ENCODE measurements at regions not wholly inside any gene's neighbourhood (a gene's known extent, or its start where the extent isn't known, plus 50 kb on each side); places are given as distances from the start of the nearest gene placed in this dataset.

DNA sequence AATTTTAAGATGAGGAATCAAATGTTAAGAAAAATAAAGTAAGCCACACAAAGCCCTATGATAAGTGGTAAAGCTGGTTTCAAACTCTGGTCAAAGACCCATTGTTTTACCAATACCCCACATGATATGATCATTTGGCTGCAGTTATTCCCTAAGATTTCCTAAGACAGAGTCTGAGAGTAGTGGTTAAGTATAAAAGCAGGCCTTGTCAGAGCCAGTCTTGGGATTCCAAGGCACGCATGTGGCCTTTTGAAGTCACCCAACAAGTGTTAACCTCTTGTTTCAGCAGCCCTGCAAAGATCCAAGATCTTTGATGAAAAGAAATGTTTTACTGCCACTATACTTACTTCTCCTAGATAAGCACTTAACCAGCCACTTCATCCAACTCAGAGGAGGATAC lies 159.2 kb downstream of the SIPA1L2 start:
- DNase-seq, result no peak
- Mint-ChIP-seq H3K36me3 (no peaks in the 10 kb centered on the region), H3K4me3 (no peak overlapping the region), H3K27ac (no peak overlapping the region), H3K4me1 (peaks cover 18% of the 10 kb centered on the region), H3K27me3 (no peaks in the 10 kb centered on the region), H3K9me3 (peaks cover 2% of the 10 kb centered on the region)
- CTCF ChIA-PET, result no interaction called here

DNA sequence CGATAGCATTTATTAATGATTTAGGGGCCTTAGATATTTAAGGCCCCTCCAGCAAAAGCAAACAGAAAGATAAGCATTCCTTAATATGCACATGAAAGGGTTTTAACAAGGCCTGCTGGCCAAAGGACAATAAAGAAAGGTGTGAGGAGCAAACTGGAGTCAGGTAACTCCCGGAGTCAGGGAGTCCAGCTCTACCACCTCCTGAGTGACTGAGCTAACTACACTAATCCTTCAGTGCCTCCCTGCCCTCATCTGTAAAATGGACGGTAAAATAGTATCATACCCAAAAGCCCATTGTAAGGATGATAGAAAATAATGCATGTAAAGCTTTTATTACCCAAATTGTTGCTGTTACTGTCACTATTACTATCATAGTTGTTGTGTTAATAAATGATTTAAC lies 161.7 kb downstream of the SIPA1L2 start:
- H3K27me3 Mint-ChIP-seq, result no peaks in the 10 kb centered on the region
- no peak for DNase-seq
- H3K4me1 Mint-ChIP-seq, result peaks cover 18% of the 10 kb centered on the region
- peaks cover 2% of the 10 kb centered on the region for H3K9me3 Mint-ChIP-seq
- no peak overlapping the region for H3K4me3 Mint-ChIP-seq
- CTCF ChIA-PET, result interaction anchor here (1.6 kb wide), 1 partner anchor 159 kb away, joined by 5 read pairs; no protein-coding TSS in a partner anchor
- no peaks in the 10 kb centered on the region for H3K36me3 Mint-ChIP-seq
- no peak overlapping the region for H3K27ac Mint-ChIP-seq

DNA sequence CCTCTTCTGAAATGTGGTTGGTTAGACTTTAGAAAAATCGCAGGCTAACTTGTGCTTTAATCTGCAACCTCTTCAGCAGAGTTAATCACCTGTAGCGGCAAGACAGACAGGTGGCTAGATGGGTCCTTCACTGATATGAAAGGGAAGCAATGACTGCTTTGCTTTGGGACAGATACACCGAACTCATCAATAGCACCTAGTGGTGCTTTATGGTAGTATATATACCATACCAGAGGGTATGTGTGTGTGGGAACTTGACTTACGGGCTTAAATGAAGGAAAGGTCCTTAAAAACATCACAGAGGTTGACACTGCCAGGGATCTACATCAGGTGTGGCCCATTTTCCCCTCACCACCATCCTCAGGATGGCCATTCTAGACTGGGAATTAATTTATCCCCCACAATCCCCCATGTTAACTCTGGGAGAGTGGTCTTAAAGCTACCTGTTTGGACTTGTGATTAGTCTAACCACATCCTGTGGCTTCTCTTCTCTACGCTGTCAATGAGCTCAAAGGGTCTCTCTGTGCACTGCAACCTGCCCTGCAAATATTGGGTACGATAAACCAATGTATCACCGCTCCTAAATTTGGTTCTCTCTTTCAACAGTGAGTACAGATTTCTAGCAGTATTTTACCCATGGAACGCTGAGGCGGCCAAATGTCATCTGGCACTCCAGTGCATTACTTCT lies 162.7 kb downstream of the SIPA1L2 start:
- CTCF ChIA-PET, result interaction anchor here (1.6 kb wide), 1 partner anchor 160 kb away, joined by 5 read pairs; no protein-coding TSS in a partner anchor
- H3K36me3 Mint-ChIP-seq, result no peaks in the 10 kb centered on the region
- DNase-seq, result no peak
- no peaks in the 10 kb centered on the region for H3K27me3 Mint-ChIP-seq
- no peak overlapping the region for H3K27ac Mint-ChIP-seq
- no peak overlapping the region for H3K4me3 Mint-ChIP-seq
- H3K4me1 Mint-ChIP-seq, result peaks cover 17% of the 10 kb centered on the region
- H3K9me3 Mint-ChIP-seq, result peaks cover 2% of the 10 kb centered on the region

DNA sequence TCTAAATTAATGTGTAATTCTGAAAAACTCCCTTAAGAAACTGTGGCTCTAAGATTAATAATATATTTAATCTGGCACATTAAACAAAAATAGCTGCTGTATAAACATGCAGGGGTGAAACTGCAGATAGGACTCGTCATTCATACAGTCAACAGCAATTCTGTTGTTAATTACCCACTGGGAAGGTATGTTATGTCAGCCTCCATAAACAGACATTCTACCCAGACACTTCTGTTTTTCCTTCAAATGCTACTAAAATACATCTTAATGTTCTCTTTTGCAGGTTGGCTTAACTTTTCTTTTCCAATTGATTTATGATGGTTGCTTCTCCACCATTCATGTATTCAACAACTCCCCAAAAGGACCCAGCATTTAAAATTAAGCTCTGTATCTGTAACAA lies 165.6 kb downstream of the SIPA1L2 start:
- Mint-ChIP-seq H3K9me3 (no peaks in the 10 kb centered on the region), H3K4me3 (no peak overlapping the region), H3K4me1 (peaks cover 4% of the 10 kb centered on the region), H3K36me3 (no peaks in the 10 kb centered on the region), H3K27me3 (peaks cover 4% of the 10 kb centered on the region), H3K27ac (no peak overlapping the region)
- DNase-seq, result no peak
- CTCF ChIA-PET, result no interaction called here

DNA sequence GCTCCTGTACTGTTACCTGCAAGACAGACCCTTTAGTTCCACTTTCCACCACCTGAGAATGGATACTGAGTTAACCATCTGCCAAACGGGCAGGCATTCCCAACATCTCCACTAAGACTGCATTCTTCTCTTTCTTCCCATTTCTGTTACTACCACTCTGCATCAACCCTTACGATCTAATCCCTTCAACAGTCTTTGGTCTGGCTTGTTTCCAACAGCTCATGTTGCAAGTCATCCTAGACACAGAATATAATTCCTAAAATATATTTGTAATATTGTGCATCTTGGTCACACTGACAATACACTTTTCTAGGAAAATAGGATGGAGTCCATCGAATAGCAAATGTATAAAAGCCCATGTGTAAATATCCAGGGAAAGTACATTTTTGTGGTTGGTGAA lies 166.7 kb downstream of the SIPA1L2 start:
- no peak for DNase-seq
- Mint-ChIP-seq H3K27ac (no peak overlapping the region), H3K36me3 (no peaks in the 10 kb centered on the region), H3K4me1 (peaks cover 4% of the 10 kb centered on the region), H3K27me3 (peaks cover 4% of the 10 kb centered on the region), H3K9me3 (no peaks in the 10 kb centered on the region), H3K4me3 (no peak overlapping the region)
- CTCF ChIA-PET, result no interaction called here

DNA sequence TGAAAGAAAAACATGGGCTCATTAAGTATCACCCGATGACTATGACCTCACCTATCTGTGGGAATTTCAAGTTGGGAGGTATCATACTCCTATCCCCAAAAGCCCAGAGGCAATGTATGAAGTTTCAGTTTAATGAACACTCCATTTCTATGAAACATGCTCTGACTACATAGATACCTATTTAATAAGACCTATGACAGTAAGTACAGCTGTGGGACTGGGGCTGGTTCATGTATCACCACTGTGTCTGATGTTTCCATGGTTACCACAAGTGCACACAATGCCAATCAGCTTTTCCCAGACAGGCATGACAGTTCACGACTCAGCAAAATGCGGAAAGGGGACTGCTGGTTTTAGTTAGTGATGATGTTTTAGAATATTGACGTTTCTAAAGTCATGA lies 167.7 kb downstream of the SIPA1L2 start:
- peaks cover 4% of the 10 kb centered on the region for H3K27me3 Mint-ChIP-seq
- H3K4me3 Mint-ChIP-seq, result no peak overlapping the region
- no peaks in the 10 kb centered on the region for H3K9me3 Mint-ChIP-seq

DNA sequence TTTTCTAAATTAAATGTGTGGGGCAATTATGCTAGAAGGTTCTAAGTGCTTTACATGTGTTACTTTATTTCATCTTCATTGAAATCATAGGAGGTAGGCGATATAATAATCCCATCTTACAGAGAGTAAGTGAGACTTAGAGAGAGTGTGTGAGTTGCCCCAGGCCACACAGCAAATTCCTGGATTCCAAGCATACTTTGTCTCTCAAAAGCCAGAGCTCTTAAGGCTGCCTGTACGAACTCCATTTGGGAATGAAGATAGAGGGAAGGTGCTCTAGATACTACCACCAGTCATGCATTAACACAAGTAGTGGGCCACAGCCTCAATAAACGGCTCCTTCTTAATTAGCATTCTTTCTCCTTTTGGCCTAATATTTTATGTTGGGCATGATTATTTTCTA lies 170.1 kb downstream of the SIPA1L2 start:
- H3K27me3 Mint-ChIP-seq, result peaks cover 4% of the 10 kb centered on the region
- H3K27ac Mint-ChIP-seq, result no peak overlapping the region
- H3K9me3 Mint-ChIP-seq, result no peaks in the 10 kb centered on the region
- no peak for DNase-seq
- peaks cover 2% of the 10 kb centered on the region for H3K4me1 Mint-ChIP-seq
- H3K36me3 Mint-ChIP-seq, result no peaks in the 10 kb centered on the region
- H3K4me3 Mint-ChIP-seq, result no peak overlapping the region
- CTCF ChIA-PET, result no interaction called here

More for the DNA sequence above, 167.7 kb downstream of the SIPA1L2 start:
- no peak for DNase-seq
- CTCF ChIA-PET, result no interaction called here
- H3K27ac Mint-ChIP-seq, result no peak overlapping the region
- no peaks in the 10 kb centered on the region for H3K36me3 Mint-ChIP-seq
- peaks cover 3% of the 10 kb centered on the region for H3K4me1 Mint-ChIP-seq

DNA sequence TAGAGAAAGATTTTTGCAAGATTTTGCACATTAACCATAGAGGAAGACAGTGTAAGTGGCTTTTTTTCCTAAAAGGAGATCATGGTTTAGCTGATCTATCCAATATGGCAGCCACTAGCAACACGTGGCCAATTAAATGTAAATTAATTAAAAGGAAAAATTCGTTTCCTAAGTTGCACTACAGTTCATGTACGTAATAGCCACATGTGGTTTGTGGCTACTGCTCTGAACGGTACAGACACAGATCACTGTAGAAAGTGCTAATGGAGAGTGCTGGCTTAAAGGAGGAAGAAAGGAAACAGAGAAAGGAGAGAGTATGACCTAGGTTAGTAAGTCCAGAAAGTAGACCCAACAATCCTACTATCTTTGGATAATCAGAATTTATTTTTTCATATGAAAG lies 170.8 kb downstream of the SIPA1L2 start:
- CTCF ChIA-PET, result no interaction called here
- peaks cover 4% of the 10 kb centered on the region for H3K27me3 Mint-ChIP-seq
- H3K27ac Mint-ChIP-seq, result no peak overlapping the region
- no peaks in the 10 kb centered on the region for H3K9me3 Mint-ChIP-seq
- no peaks in the 10 kb centered on the region for H3K36me3 Mint-ChIP-seq
- no peak for DNase-seq
- H3K4me3 Mint-ChIP-seq, result no peak overlapping the region
- peaks cover 2% of the 10 kb centered on the region for H3K4me1 Mint-ChIP-seq

DNA sequence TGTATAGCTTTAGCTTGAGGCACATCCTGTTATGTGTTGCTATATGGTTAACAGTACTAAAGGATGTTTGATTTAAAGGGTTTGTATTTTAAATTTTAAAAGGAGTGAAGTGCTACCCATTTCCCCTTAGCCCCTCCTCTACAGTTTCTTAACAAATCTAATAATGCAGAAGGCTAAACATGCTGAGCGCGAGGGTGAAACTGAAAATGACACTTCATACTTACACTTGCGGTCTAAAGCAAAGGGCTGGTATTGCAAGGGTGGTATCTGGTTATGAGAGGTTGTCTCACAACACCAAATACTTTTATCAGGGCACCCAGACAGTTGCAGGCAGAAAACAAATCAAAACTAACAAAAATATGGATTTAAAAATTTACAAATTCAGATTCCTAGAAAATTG lies 172.3 kb downstream of the SIPA1L2 start:
- CTCF ChIA-PET, result interaction anchor here (1.5 kb wide), 1 partner anchor 170 kb away, joined by 3 read pairs; no protein-coding TSS in a partner anchor
- H3K4me3 Mint-ChIP-seq, result no peak overlapping the region
- H3K4me1 Mint-ChIP-seq, result peaks cover 2% of the 10 kb centered on the region
- H3K36me3 Mint-ChIP-seq, result no peaks in the 10 kb centered on the region
- H3K27me3 Mint-ChIP-seq, result peaks cover 4% of the 10 kb centered on the region
- no peaks in the 10 kb centered on the region for H3K9me3 Mint-ChIP-seq
- DNase-seq, result no peak
- no peak overlapping the region for H3K27ac Mint-ChIP-seq

DNA sequence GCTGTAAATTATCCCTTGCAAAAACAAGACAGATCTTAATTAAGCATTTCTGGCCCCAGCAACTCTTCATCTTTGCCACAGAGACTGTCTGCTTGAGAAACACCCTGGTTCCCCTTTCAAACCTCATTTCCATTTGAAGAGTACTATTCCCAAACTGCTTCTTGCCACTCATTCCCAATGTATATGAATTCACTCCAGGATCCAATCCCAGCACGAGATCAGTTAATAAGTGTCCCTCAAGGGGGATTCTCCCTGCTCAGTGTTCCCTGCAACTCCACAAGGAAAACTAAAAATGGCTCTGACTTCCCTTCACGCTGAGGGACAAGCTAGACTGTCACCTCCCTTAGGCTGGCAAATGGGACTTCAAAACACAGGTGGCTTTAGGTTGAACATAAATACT lies 173.2 kb downstream of the SIPA1L2 start:
- Mint-ChIP-seq H3K4me3 (no peak overlapping the region), H3K27me3 (peaks cover 4% of the 10 kb centered on the region), H3K9me3 (no peaks in the 10 kb centered on the region), H3K36me3 (no peaks in the 10 kb centered on the region), H3K27ac (no peak overlapping the region), H3K4me1 (peaks cover 2% of the 10 kb centered on the region)
- DNase-seq, result no peak
- CTCF ChIA-PET, result interaction anchor here (1.5 kb wide), 1 partner anchor 171 kb away, joined by 3 read pairs; no protein-coding TSS in a partner anchor

DNA sequence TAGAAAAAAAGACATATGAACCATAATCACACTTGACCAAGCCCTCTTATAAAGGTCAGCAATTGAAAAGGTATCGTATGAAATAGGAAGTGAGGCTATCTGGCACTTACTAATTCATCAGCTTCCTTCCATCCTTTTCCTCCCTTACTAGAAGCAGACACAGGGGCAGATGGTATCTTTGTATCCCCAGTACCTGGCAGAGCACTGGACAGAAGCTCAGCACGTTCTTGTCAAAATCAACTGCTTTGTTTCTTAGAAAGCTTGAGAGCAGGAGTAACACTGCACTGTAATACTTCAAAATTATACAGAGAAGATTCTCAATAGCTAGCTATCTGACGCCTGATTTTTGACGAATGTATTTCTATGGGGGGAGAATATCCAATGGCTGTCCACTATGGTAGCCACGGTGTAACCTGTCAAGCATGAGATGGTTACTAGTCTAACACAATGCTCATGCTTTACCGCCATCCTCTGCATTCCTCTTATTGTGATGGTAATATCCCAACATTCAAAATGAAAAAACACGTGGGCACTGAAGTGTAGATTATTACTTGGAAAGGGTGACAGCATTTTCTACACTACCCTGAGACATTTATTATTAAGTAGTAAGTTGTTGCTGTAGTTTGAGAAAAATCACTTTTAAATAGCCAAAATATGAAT lies 175.6 kb downstream of the SIPA1L2 start:
- H3K9me3 Mint-ChIP-seq, result no peaks in the 10 kb centered on the region
- H3K4me1 Mint-ChIP-seq, result peaks cover 2% of the 10 kb centered on the region
- no peak overlapping the region for H3K27ac Mint-ChIP-seq
- no peaks in the 10 kb centered on the region for H3K36me3 Mint-ChIP-seq
- H3K27me3 Mint-ChIP-seq, result no peaks in the 10 kb centered on the region
- DNase-seq, result no peak
- H3K4me3 Mint-ChIP-seq, result no peak overlapping the region
- CTCF ChIA-PET, result no interaction called here

DNA sequence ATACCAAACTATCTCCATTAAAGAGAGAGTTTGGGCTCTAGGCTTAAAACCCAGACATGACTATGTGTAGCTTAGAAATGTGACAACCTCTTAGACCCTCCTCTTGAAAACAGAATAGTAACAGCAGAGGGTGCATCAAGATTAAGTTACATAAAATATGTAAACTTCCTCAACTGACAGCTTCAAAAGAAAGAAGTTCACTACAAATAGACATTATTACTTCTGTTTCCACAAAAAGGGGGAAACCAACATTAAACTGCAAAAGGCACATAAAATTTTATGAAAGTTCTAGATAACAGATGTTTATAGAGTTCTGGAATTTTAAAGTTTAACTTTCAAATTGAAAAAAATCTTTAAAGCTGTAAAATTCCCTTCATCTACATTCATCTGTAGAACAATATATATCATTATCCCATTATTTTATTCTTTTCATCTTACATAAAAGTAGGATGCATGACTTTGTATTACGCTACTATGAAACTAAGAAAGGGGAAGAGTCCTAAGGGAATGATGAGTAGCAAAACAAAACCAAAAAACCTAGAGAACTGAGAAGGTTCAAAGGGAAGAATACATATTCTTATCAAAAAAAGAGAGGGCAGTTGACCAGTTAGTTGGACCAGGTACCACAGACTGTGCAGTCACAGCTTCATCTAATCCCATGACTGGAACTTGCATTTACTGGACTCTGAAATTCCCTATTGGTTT lies 177.0 kb downstream of the SIPA1L2 start:
- peaks cover 2% of the 10 kb centered on the region for H3K4me1 Mint-ChIP-seq
- CTCF ChIA-PET, result interaction anchor here (1.0 to 1.2 kb wide), 2 partner anchors 175 to 587 kb away, joined by 3 to 5 read pairs; no protein-coding TSS in a partner anchor
- H3K4me3 Mint-ChIP-seq, result no peak overlapping the region
- DNase-seq, result no peak
- no peaks in the 10 kb centered on the region for H3K9me3 Mint-ChIP-seq
- H3K27me3 Mint-ChIP-seq, result no peaks in the 10 kb centered on the region
- no peak overlapping the region for H3K27ac Mint-ChIP-seq
- no peaks in the 10 kb centered on the region for H3K36me3 Mint-ChIP-seq

DNA sequence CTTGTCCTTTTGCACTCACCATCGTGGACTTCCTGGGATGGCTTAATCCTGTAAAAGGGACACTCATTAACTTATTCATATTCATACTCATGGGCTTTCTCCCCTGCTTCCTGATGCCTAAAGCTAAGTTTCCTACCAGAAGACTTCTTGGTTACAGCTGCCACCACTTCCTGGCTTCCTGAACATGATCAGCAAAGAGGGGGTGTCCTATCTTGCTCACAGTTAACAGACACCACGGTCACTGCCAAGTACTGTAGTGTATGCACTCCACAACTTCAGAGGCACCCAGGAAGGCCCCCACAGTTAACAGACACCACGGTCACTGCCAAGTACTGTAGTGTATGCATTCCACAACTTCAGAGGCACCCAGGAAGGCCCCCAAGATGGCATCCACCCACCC lies 177.8 kb downstream of the SIPA1L2 start:
- no peaks in the 10 kb centered on the region for H3K27me3 Mint-ChIP-seq
- no peaks in the 10 kb centered on the region for H3K36me3 Mint-ChIP-seq
- no peaks in the 10 kb centered on the region for H3K9me3 Mint-ChIP-seq
- H3K4me1 Mint-ChIP-seq, result no peaks in the 10 kb centered on the region
- no peak overlapping the region for H3K27ac Mint-ChIP-seq
- H3K4me3 Mint-ChIP-seq, result no peak overlapping the region
- no peak for DNase-seq
- CTCF ChIA-PET, result interaction anchor here (1.0 to 1.2 kb wide), 2 partner anchors 175 to 586 kb away, joined by 3 to 5 read pairs; no protein-coding TSS in a partner anchor

DNA sequence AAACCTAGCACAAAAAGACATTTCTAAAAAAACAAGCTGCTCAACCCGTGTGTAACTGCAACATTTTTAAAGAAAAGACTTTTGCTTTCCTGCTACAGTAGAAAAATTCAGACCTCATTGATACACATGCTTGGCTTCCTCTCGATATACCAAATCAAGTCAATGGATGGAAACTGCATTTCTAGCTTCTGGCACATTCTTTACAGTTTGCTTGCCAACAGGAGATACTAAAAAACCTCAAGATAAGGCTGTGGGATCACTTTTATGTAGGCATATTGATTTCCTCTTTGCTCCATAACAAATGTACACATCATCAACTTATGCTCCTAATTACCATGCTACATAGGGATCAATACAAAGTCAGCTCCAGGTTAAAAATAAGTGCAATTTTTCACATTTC lies 178.4 kb downstream of the SIPA1L2 start:
- no peaks in the 10 kb centered on the region for H3K9me3 Mint-ChIP-seq
- H3K36me3 Mint-ChIP-seq, result no peaks in the 10 kb centered on the region
- H3K4me3 Mint-ChIP-seq, result no peak overlapping the region
- DNase-seq, result no peak
- no peak overlapping the region for H3K27ac Mint-ChIP-seq
- no peaks in the 10 kb centered on the region for H3K4me1 Mint-ChIP-seq
- CTCF ChIA-PET, result no interaction called here
- H3K27me3 Mint-ChIP-seq, result no peaks in the 10 kb centered on the region

DNA sequence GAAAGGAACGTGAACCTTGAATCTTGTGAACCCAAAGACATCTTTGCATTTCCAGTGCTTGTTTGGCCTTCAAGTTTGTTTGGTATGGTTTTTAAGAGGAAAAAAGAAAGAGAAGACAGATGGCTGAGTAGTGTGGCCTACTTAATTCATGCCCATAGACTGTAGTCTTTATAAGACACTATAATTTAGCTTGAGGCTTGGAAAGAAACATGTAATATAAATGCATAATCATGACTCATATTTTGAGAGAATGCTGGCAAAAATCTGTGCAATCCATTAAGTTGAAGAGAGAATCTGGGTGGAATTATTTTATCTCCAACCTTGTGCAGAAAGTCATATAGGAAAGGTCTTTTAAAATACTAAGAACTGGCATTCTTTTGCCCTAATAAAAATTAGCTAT lies 179.3 kb downstream of the SIPA1L2 start:
- no peak for DNase-seq
- H3K4me1 Mint-ChIP-seq, result no peaks in the 10 kb centered on the region
- CTCF ChIA-PET, result no interaction called here
- H3K4me3 Mint-ChIP-seq, result no peak overlapping the region
- H3K27ac Mint-ChIP-seq, result no peak overlapping the region
- H3K27me3 Mint-ChIP-seq, result no peaks in the 10 kb centered on the region
- H3K36me3 Mint-ChIP-seq, result no peaks in the 10 kb centered on the region
- H3K9me3 Mint-ChIP-seq, result no peaks in the 10 kb centered on the region

All from activated naive CD4-positive, alpha-beta T cell treated with anti-CD3 and anti-CD28 coated beads, Interleukin-2, amount 10 ng/mL, durations not matched to agents 7 days and 5 days (primary cell).